Large intestine (tissue), 3 donors: ENCODE measurements at regions not wholly inside any gene's neighbourhood (a gene's known extent, or its start where the extent isn't known, plus 50 kb on each side); places are given as distances from the start of the nearest gene placed in this dataset.

Source experiments
- DNase-seq, 2 donors: peaks; one replicate each; pipeline versions ENCODE4 v3.0.0 to v3.0.0-alpha.2; 2013
- H3K27ac ChIP-seq: one replicate; pipeline ENCODE4 v1.5.1; 2013; ENCODE audit warnings: low read length
- H3K27me3 ChIP-seq: 2 replicates; pipeline ENCODE4 v1.6.1; 2013; ENCODE audit warnings: low read length; ENCODE audit not compliant: control insufficient read depth, insufficient read depth
- H3K36me3 ChIP-seq: 2 replicates; pipeline ENCODE4 v1.6.1; 2013; ENCODE audit warnings: low read length; ENCODE audit not compliant: control insufficient read depth, insufficient read depth
- H3K4me1 ChIP-seq: one replicate; pipeline ENCODE4 v1.6.1; 2013; ENCODE audit warnings: low read length; ENCODE audit not compliant: control insufficient read depth, insufficient read depth
- H3K4me3 ChIP-seq: one replicate; pipeline ENCODE4 v1.5.1; 2013; ENCODE audit warnings: low read length
- H3K9me3 ChIP-seq: one replicate; pipeline ENCODE4 v1.6.1; 2013; ENCODE audit warnings: mild to moderate bottlenecking, low read depth, low read length, moderate library complexity; ENCODE audit not compliant: control insufficient read depth
- WGBS: methylation state at CpG from one replicate; pipeline ENCODE4 v1.1.5; 2013; ENCODE audit warnings: low lambda C conversion rate; ENCODE audit not compliant: insufficient coverage; 5-methylcytosine and 5-hydroxymethylcytosine counted together

DNA sequence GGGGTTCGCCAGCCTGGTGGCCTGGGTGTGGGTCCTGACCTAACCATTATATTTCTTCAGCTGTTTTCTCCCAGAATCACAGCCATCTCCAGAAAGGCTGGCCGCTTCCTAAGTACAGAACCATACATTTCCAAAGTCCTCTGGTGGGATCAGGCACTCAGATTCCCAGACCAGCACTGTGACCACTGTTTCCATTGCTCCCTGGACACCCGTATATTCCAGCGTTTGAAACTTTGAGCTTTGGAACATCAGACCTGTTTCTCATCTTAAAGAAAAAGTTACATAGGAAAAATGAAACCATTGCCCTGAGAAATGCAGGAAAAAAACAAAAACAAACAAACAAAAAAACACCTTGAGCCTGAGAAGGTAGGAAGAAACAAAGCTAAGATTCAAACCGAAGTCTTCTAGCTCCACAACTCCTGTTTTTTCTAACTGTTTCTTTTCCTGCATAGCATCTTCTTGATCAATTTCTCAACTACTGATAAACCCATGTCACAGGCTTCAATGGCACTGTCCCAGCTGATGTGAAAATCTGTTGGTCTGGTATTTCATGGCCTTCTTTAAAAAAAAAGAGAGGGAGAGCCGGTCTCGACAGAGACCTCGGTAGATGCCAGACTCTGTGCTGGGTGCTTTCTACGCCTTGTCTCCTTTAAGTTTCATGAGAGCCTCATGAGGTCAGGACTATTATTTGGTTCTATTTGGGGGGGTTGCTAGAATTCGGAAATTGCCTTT lies 221.3 kb downstream of the TOMM20 start:
- H3K4me3 ChIP-seq: no peak overlapping the region
- peak in 1 of 2 donors; percentile 65 for DNase-seq

DNA sequence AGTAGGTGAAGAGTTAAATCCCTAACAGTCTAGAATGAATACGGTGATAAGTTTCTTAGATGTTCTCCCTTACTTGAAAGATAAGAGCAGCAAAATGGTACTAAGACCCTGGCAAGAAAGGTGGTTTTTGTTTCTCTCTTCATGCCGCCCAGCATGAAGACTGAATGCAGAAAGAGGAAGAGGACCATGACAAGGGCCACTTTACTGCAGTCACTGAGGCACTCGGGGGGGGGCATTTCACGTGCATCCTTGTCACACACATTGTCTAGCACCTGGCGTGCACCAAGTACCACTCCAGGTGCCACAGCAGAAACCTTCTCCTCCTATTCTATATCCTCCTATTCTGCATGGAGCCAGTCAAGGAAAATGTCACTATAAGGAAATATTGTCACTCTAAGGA lies 222.0 kb downstream of the TOMM20 start:
- WGBS: no CpG with 5 or more reads among the region's 5 CpGs
- peaks cover 33% of the 10 kb centered on the region for H3K4me1 ChIP-seq
- DNase-seq: no peak
- no peaks in the 10 kb centered on the region for H3K27me3 ChIP-seq
- no peak overlapping the region for H3K4me3 ChIP-seq
- no peaks in the 10 kb centered on the region for H3K9me3 ChIP-seq
- no peaks in the 10 kb centered on the region for H3K36me3 ChIP-seq
- peak overlapping the region; percentile 96 for H3K27ac ChIP-seq

More for the DNA sequence above, 221.3 kb downstream of the TOMM20 start:
- Histone ChIP-seq H3K9me3 (no peaks in the 10 kb centered on the region), H3K4me1 (peaks cover 33% of the 10 kb centered on the region), H3K27me3 (no peaks in the 10 kb centered on the region), H3K27ac (peak overlapping the region; percentile 96), H3K36me3 (no peaks in the 10 kb centered on the region)
- 53% methylated on average over 2 of the region's 10 CpGs for WGBS

- H3K4me1 ChIP-seq: peaks cover 17% of the 10 kb centered on the region
- H3K4me3 ChIP-seq: no peak overlapping the region
- H3K27me3 ChIP-seq: no peaks in the 10 kb centered on the region
- no peak for DNase-seq
- H3K36me3 ChIP-seq: no peaks in the 10 kb centered on the region
- WGBS: no CpG with 5 or more reads among the region's 7 CpGs
- H3K27ac ChIP-seq: no peak overlapping the region
- H3K9me3 ChIP-seq: no peaks in the 10 kb centered on the region
Measured at GRCh38 chr1:234902774-234903547, 225.7 kb downstream of the TOMM20 start.

DNA sequence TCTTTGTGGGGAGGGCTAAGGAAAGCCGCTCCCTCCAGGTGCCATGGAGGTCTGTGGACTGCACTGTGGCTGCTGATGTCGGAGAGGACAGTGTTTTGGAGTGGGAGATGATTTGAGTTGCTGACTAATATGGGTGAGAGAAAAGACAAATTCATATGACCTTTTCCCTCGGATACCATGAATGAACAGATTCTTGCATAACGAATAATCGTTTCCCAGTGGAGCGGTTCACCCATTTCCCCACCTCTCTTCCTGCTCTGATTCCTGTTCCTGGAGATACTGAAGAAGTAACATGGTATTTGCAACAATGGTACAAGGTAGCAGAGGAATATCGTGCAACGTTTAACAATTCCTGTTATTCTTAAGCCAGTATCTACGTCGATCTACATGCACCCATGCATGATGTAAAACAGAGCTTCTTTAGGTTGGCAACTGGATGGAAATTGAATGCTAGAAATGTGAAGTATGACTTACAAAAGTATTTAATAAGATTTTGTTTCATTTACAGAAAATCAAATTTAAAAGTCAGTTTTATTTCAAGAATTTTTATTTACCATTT lies 227.1 kb downstream of the TOMM20 start:
- no peak overlapping the region for H3K27ac ChIP-seq
- no peak for DNase-seq
- WGBS: 100% methylated on average over 4 of the region's 10 CpGs
- H3K4me1 ChIP-seq: peaks cover 5% of the 10 kb centered on the region
- no peaks in the 10 kb centered on the region for H3K9me3 ChIP-seq
- no peak overlapping the region for H3K4me3 ChIP-seq
- H3K27me3 ChIP-seq: no peaks in the 10 kb centered on the region
- no peaks in the 10 kb centered on the region for H3K36me3 ChIP-seq

DNA sequence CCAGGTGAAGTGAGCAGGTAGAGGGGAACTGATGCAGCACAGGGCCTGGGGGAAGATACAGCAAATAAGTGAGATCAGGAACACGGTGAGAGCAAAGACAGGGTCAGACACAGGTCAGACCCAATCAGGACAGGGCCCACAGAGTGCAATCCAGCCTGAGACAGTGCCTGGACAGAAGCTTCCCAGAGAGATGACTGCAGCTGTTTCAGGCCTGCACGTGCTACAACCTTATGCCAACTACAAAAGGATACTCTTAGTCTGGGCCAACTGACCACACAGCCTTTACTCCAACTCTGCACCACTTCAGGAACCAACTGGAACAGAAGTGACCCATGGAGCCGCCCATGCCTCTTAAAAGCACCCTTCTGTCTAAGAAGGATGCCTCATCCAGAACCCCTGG lies 228.0 kb downstream of the TOMM20 start:
- no CpG with 5 or more reads among the region's 3 CpGs for WGBS
- H3K27ac ChIP-seq: no peak overlapping the region
- peaks cover 4% of the 10 kb centered on the region for H3K4me1 ChIP-seq
- no peaks in the 10 kb centered on the region for H3K27me3 ChIP-seq
- H3K9me3 ChIP-seq: no peaks in the 10 kb centered on the region
- H3K4me3 ChIP-seq: no peak overlapping the region
- DNase-seq: no peak
- no peaks in the 10 kb centered on the region for H3K36me3 ChIP-seq

- H3K36me3 ChIP-seq: no peaks in the 10 kb centered on the region
- no peaks in the 10 kb centered on the region for H3K9me3 ChIP-seq
- H3K27me3 ChIP-seq: no peaks in the 10 kb centered on the region
- WGBS: no CpG with 5 or more reads among the region's 13 CpGs
- H3K4me3 ChIP-seq: no peak overlapping the region
- no peak for DNase-seq
- H3K27ac ChIP-seq: no peak overlapping the region
- peaks cover 4% of the 10 kb centered on the region for H3K4me1 ChIP-seq
Measured at GRCh38 chr1:234899730-234900072, 228.9 kb downstream of the TOMM20 start.

DNA sequence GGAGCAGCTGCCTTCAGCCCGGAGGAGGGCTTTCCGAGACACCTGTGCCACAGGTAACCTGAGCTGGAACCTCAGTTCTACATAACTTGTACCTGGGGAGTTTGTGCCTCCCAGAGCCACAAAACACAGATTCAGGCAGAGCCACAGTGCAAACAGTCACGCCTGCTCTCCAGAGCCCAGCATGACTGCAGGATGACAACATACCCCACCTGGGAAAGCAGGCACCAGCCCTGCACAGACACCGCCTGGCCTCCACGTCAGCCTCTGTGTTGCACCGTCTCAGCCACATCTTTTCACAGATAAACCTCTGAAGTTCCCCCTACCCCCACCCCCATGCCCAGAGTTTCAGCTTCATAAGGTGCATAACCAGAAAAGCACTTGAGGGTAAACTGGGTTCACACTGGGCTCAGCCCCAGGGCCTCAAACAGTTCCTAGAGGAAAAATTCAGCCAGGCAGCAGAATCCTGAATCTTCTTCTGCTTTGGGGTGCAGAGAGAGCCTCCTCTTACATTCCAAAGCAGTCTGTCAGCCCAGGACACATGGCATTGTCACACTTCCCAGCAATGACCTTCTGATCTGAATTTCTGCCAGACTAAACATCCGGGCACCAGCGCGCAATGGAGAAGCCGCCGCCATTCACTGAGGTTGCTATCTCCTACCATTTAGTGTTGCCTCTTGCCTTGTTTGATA lies 229.5 kb downstream of the TOMM20 start:
- no peak overlapping the region for H3K4me3 ChIP-seq
- peak in 1 of 2 donors; percentile 62 for DNase-seq
- H3K27ac ChIP-seq: no peak overlapping the region
- H3K27me3 ChIP-seq: no peaks in the 10 kb centered on the region
- H3K4me1 ChIP-seq: peaks cover 4% of the 10 kb centered on the region
- no CpG with 5 or more reads among the region's 11 CpGs for WGBS
- H3K9me3 ChIP-seq: no peaks in the 10 kb centered on the region
- H3K36me3 ChIP-seq: no peaks in the 10 kb centered on the region

GRCh38 chr1:234898455-234899033 lies 230.1 kb downstream of the TOMM20 start:
- Histone ChIP-seq H3K27me3 (no peaks in the 10 kb centered on the region), H3K4me1 (peaks cover 4% of the 10 kb centered on the region), H3K27ac (no peak overlapping the region), H3K9me3 (no peaks in the 10 kb centered on the region), H3K36me3 (no peaks in the 10 kb centered on the region), H3K4me3 (no peak overlapping the region)
- DNase-seq: no peak
- no CpG with 5 or more reads among the region's 9 CpGs for WGBS

GRCh38 chr1:234897754-234898454 lies 230.7 kb downstream of the TOMM20 start:
- 33% methylated on average over 1 of the region's 10 CpGs for WGBS
- H3K27me3 ChIP-seq: no peaks in the 10 kb centered on the region
- H3K4me1 ChIP-seq: peaks cover 4% of the 10 kb centered on the region
- H3K36me3 ChIP-seq: no peaks in the 10 kb centered on the region
- H3K27ac ChIP-seq: no peak overlapping the region
- H3K4me3 ChIP-seq: no peak overlapping the region
- DNase-seq: no peak
- no peaks in the 10 kb centered on the region for H3K9me3 ChIP-seq

GRCh38 chr1:234897390-234897749 lies 231.3 kb downstream of the TOMM20 start:
- WGBS: no CpG with 5 or more reads among the region's 4 CpGs
- H3K36me3 ChIP-seq: no peaks in the 10 kb centered on the region
- DNase-seq: no peak
- H3K27ac ChIP-seq: no peak overlapping the region
- no peak overlapping the region for H3K4me3 ChIP-seq
- peaks cover 4% of the 10 kb centered on the region for H3K4me1 ChIP-seq
- H3K27me3 ChIP-seq: no peaks in the 10 kb centered on the region
- no peaks in the 10 kb centered on the region for H3K9me3 ChIP-seq
